ENCODE measurements at regions not wholly inside any gene's neighbourhood (a gene's known extent, or its start where the extent isn't known, plus 50 kb on each side); places are given as distances from the start of the nearest gene placed in this dataset.

GRCh38 chr11:64492561-64492960 is 63.2 kb upstream of the SLC22A11 start:
- intact Hi-C loops (cut with DNase I): no loop called here
- DNase-seq (ENCODE audit: low spot score): no peak

- intact Hi-C loops (cut with DNase I): no loop called here
- no peak for DNase-seq (ENCODE audit: low spot score)
Observed at GRCh38 chr11:64498136-64498535, 57.6 kb upstream of the SLC22A11 start.

DNA sequence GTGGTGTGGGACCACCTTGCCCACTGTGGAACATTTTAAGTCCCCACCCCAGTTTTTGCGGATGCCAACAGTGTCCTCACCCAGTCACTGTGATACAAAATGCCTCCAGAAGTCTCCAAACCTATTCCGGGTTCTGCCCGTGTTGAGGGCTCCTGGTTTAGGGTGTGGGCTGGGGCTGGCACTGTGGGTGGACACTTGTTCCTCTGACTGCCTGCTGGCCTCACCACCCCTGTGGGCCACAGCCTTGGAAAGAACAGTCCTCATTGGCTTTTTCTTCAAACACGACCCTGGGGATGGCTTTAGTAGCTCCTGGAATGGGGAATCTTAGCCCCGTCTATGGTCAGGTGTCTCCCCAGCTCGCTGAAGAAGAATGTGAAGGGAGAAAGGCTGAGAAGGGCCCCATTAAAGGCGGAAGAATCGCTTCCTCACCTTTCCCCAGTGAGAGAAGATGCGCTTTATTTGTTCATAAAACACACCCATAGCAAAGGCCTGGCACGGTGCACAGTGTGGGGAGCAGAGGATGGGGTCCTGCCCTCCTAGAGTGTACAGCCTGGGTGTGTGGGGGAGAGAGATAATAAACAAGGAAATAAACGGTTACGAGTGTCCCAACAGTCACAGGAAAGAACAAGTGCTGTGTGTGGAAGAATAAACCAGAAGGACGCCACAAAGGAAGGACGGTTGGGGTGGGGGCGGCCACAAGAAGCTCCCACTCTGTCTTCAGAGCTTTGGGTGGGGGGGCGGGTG is 56.3 kb upstream of the SLC22A11 start:
- intact Hi-C loops (cut with DNase I): no loop called here

GRCh38 chr11:64500176-64501013 is 55.3 kb upstream of the SLC22A11 start:
- intact Hi-C loops (cut with DNase I): no loop called here

More for the DNA sequence above, 56.3 kb upstream of the SLC22A11 start:
- DNase-seq (ENCODE audit: low spot score): no peak

DNA sequence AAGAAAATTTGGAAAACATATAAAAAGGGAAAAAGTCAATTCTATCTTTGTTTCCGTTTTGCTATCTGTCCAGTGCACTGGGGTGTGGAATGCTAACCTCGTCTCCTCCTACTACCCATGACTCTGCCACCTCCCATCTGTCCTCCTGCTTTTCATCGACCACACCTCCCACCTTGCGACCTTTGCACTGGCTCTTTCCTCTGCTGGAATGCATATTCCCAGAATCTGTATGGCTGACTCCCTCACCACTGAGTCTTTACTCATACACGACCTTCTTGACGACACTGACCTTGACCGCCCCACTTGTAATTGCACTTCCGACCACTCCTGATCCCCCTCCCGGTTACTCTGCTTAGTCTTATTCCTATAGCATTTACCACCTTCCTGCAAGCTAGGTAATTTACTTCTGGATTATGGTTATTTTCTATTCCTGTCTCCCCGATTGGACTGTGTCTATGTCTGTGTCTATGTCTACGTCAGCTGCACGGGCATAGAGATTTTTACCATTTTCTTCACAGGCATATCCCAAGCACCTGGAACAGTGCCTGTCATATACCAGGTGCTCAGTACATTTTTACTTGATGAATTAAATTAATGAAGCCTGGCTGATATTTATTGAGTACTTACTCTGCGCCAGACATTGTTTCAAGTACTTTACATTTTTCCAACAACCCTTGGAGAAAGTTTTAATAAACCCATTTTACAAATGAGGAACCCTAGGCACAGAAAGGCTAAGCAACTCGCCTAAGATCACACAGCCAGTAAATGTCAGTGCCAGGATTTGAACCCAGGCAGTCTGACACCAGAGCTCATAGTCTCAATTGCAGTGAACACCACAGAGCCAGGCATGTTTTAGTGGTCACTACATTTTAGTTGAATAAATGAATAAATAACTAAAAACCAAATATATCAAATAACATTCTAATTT is 54.0 kb upstream of the SLC22A11 start:
- DNase-seq (ENCODE audit: low spot score): no peak
- intact Hi-C loops (cut with DNase I): no loop called here

More at GRCh38 chr11:64500176-64501013, 55.3 kb upstream of the SLC22A11 start:
- no peak for DNase-seq (ENCODE audit: low spot score)

GRCh38 chr11:64502634-64503033 is 53.1 kb upstream of the SLC22A11 start:
- DNase-seq (ENCODE audit: low spot score): no peak
- intact Hi-C loops (cut with DNase I): no loop called here

- no peak for DNase-seq (ENCODE audit: low spot score)
- intact Hi-C loops (cut with DNase I): no loop called here
Observed at GRCh38 chr11:64503186-64503753, 52.5 kb upstream of the SLC22A11 start.

DNA sequence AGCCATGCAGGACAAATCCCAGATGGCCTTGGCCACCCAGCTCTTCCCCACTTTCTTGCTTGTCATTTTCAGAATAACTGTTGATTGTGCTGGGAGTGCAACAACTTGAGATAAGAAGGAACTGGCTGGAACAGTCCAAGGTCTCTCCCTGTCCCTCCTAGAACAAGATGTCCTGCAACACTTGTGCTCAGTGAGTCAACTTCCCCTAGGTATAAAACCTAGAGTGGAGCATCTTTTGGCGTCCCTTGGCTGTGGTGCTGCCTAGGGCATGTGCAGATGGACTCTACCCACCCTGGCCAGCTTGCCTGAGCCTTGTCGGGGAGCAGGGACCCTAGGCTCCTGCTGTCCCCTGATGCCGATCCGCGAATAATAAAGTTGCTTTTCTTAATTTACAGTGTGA is 50.7 kb upstream of the SLC22A11 start:
- no peak for DNase-seq (ENCODE audit: low spot score)
- intact Hi-C loops (cut with DNase I): no loop called here

Measured in cardiac septum (tissue), 1 donor.